GM12878 (cell line): ENCODE measurements at regions not wholly inside any gene's neighbourhood (a gene's known extent, or its start where the extent isn't known, plus 50 kb on each side); places are given as distances from the start of the nearest gene placed in this dataset.

ENCODE experiments used
- ATAC-seq: fragments of 200-7000 bp; cut with Tn5 transposase; 3 replicates; pipeline ENCODE4 v1.9.1; 2020; ENCODE audit warnings: mild to moderate bottlenecking, moderate library complexity
- BruUV-seq: library from RNA; stranded (reverse); fragments of 400-500 nt; replicated peaks from 2 replicates; lab custom pipeline; 2021; lab: Mats Ljungman, UMichigan
- CTCF ChIA-PET: fragments of 300-600 bp; sonication (Branson Sonifier 250); formaldehyde crosslinking; extraction: SDS; loops from one replicate; lab custom pipeline; 2021; ENCODE audit warnings: inconsistent platforms; lab: Yijun Ruan, JAX
- POLR2A ChIA-PET: fragments of 350-600 bp; formaldehyde crosslinking; extraction: SDS; loops from one replicate; lab custom pipeline; 2021; ENCODE audit warnings: inconsistent platforms; lab: Charles Lee
- RAD21 ChIA-PET: fragments of 300-600 bp; sonication (Branson Sonifier 250); formaldehyde crosslinking; loops from one replicate; lab custom pipeline; 2023; ENCODE audit warnings: antibody characterized with exemption; ENCODE audit not compliant: unreplicated experiment; lab: Charles Lee
- SMC1A ChIA-PET: fragments of 300-600 bp; sonication (Branson Sonifier 250); formaldehyde crosslinking; loops from one replicate; lab custom pipeline; 2023; ENCODE audit not compliant: unreplicated experiment, uncharacterized antibody; lab: Charles Lee
- DNase-seq: peaks from one replicate; pipeline ENCODE4 v3.0.0-alpha.2; 2011; ENCODE audit warnings: low read depth, low spot score
- FAIRE-seq: peaks from 3 replicates; lab custom pipeline; 2011; peaks lifted over from hg19 to GRCh38; lab: Jason Lieb, UNC
- H2AFZ ChIP-seq: 2 replicates; pipeline ENCODE4 v1.6.0; 2011; ENCODE audit warnings: low read depth, low read length, control low read depth; ENCODE audit not compliant: control insufficient read depth
- H3K27ac ChIP-seq: 2 replicates; pipeline ENCODE4 v1.5.1; 2011; ENCODE audit warnings: control low read depth; ENCODE audit not compliant: control insufficient read depth, insufficient read depth
- H3K27me3 ChIP-seq, 2 experiments: replicated peaks in 1 of 2; 2 replicates each; pipeline versions ENCODE4 v1.6.0 to v1.6.1; 2011; ENCODE audit warnings: low read length in 1 of 2; ENCODE audit not compliant: control insufficient read depth in 2 of 2, insufficient read depth in 2 of 2
- H3K36me3 ChIP-seq, 2 experiments: 2 replicates each; pipeline ENCODE4 v1.5.1; 2011; ENCODE audit warnings: low read length in 1 of 2; ENCODE audit not compliant: control insufficient read depth in 2 of 2, insufficient read depth in 2 of 2
- H3K4me1 ChIP-seq: 2 replicates; pipeline ENCODE4 v1.6.1; 2011; ENCODE audit warnings: mild to moderate bottlenecking, low read length, moderate library complexity, mixed read lengths; ENCODE audit not compliant: control insufficient read depth, insufficient read depth
- H3K4me2 ChIP-seq: 2 replicates; pipeline ENCODE4 v1.6.0; 2011; ENCODE audit warnings: control low read depth; ENCODE audit not compliant: control insufficient read depth, insufficient read depth
- H3K4me3 ChIP-seq: fragments of 200-600 bp; sonication (generic); 2 replicates; pipeline ENCODE4 v1.5.1; 2016
- H3K79me2 ChIP-seq: 2 replicates; pipeline ENCODE4 v1.6.0; 2011; ENCODE audit warnings: low read length; ENCODE audit not compliant: control insufficient read depth, insufficient read depth
- H3K9ac ChIP-seq: 2 replicates; pipeline ENCODE4 v1.8.0; 2011; ENCODE audit warnings: low read length, control low read depth, mixed read lengths; ENCODE audit not compliant: control insufficient read depth, insufficient read depth
- H3K9me3 ChIP-seq: replicated peaks from 3 replicates; pipeline ENCODE4 v1.5.1; 2011; ENCODE audit warnings: mild to moderate bottlenecking, low read length; ENCODE audit not compliant: control insufficient read depth, insufficient read depth
- H4K20me1 ChIP-seq: 2 replicates; pipeline ENCODE4 v1.6.0; 2011; ENCODE audit not compliant: control insufficient read depth, insufficient read depth
- ASH2L ChIP-seq: fragments of 300-600, 200-600 bp; sonication (generic); IDR thresholded peaks from 2 replicates; pipeline ENCODE4 v1.6.1; 2017; ENCODE audit warnings: low read depth, mild to moderate bottlenecking, borderline replicate concordance
- CBX3 ChIP-seq: fragments of 200-600 bp; sonication (generic); IDR thresholded peaks from 2 replicates; pipeline ENCODE4 v1.6.1; 2016; ENCODE audit warnings: low read depth, borderline replicate concordance
- EP300 ChIP-seq, 2 experiments: fragments of 150-350 bp in 1 of 2; IDR thresholded peaks; 2 replicates each; pipeline ENCODE4 v1.6.1; 2011 to 2012; ENCODE audit warnings: low read depth in 2 of 2, low read length in 2 of 2, borderline replicate concordance in 1 of 2, improper control_type of control experiment in 1 of 2, inconsistent platforms in 1 of 2; ENCODE audit not compliant: control insufficient read depth in 1 of 2
- GABPA ChIP-seq: IDR thresholded peaks from 2 replicates; pipeline ENCODE4 v1.6.1; 2014; ENCODE audit warnings: antibody characterized with exemption, low read depth, mild to moderate bottlenecking, inconsistent platforms
- NBN ChIP-seq: fragments of 450-650 bp; IDR thresholded peaks from 2 replicates; pipeline ENCODE4 v1.6.1; 2016
- NR2F1 ChIP-seq: fragments of 450-650 bp; conservative IDR thresholded peaks from 2 replicates; pipeline ENCODE4 v1.6.1; 2017; ENCODE audit warnings: mild to moderate bottlenecking
- PAX8 ChIP-seq: fragments of 450-650 bp; IDR thresholded peaks from 2 replicates; pipeline ENCODE4 v1.6.1; 2017; ENCODE audit warnings: mild to moderate bottlenecking, moderate library complexity
- PML ChIP-seq: IDR thresholded peaks from 2 replicates; pipeline ENCODE4 v1.6.1; 2012; ENCODE audit warnings: low read length, inconsistent platforms
- POLR2A ChIP-seq: IDR thresholded peaks from 2 replicates; pipeline ENCODE4 v1.6.1; 2011; ENCODE audit warnings: low read depth, mild to moderate bottlenecking, low read length
- POLR2AphosphoS2 ChIP-seq: IDR thresholded peaks from 2 replicates; pipeline ENCODE4 v1.6.1; 2011; ENCODE audit warnings: low read depth, mild to moderate bottlenecking, low read length, improper control_type of control experiment, moderate library complexity
- STAT3 ChIP-seq: IDR thresholded peaks from 2 replicates; pipeline ENCODE4 v1.6.1; 2011; ENCODE audit warnings: low read depth, low read length, improper control_type of control experiment
- SUZ12 ChIP-seq: fragments of 200-600 bp; sonication (generic); IDR thresholded peaks from one replicate; pipeline ENCODE4 v1.6.1; 2018; ENCODE audit warnings: antibody characterized with exemption, mild to moderate bottlenecking; ENCODE audit not compliant: unreplicated experiment
- TCF3 ChIP-seq: IDR thresholded peaks from 2 replicates; pipeline ENCODE4 v1.6.1; 2012; ENCODE audit warnings: low read depth, mild to moderate bottlenecking, low read length, borderline replicate concordance; ENCODE audit not compliant: insufficient read depth
- WGBS: methylation state at CpG from one replicate; pipeline ENCODE4 v1.1.6; 2016; ENCODE audit warnings: low lambda C conversion rate; ENCODE audit not compliant: insufficient replicate concordance, insufficient coverage; ENCODE audit errors: missing lambda C conversion rate; 5-methylcytosine and 5-hydroxymethylcytosine counted together
- in situ Hi-C: fragments of 300-500 bp; cut with MboI; formaldehyde crosslinking; loops from 9 replicates; pipeline ENCODE4 v1.14.3; 2018; ENCODE audit warnings: mixed read lengths
- intact Hi-C: fragments of 100-400 bp; cut with micrococcal nuclease; formaldehyde crosslinking; loops from one replicate; pipeline ENCODE4 v1.14.2; 2022; ENCODE audit not compliant: unreplicated experiment
- TF ChIP-seq, protein P1 (sequence below): fragments of 450-650 bp; IDR thresholded peaks from 2 replicates; pipeline ENCODE4 v1.6.1; 2016; ENCODE audit warnings: mild to moderate bottlenecking

DNA sequence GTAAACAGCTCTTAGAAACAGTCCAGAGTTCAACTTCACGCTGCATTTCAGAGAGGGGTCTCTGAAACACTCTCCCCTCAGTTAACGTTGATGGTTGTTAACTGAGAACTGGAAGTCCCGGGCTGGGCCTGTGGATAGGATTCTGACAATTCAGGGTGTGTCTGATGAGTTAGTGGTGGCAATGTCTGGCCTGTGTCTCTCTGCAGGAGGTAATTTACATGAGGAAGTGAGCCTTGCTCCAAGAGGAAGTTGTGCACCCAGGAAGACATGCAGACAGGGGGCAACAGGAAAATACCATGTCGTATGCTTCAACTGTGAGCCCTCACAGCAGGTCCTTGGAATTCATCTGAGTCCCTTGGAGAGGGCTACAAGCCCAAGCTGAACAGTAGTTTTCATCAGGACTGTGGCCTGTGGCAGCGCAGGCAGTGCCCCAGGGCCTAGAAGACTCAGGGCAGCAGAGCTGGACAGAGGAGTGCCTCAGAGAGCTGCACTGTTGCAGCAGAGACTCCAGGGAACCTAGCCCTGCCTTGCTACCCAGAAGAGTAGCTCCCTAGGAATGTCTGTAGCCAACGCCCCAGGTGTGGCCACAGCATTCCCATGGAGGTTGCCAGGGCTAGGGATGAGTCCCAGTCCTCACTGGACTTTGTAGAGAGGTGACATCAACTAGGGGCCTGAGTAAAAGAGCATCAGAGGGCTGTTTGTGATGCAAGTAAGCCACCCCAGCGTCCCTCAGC is 104.6 kb upstream of the SELENOK start:
- Histone ChIP-seq H3K27me3 (peaks cover 0 to 2% of the 10 kb centered on the region in 2 experiments; a peak in 3 of 4 replicates), H2AFZ (no peak overlapping the region), H3K9ac (no peak overlapping the region), H3K4me2 (no peak overlapping the region), H3K4me1 (no peaks in the 10 kb centered on the region), H3K9me3 (no peaks in the 10 kb centered on the region), H4K20me1 (no peaks in the 10 kb centered on the region), H3K79me2 (no peaks in the 10 kb centered on the region), H3K36me3 (no peaks in the 10 kb centered on the region), H3K27ac (no peak overlapping the region), H3K4me3 (no peak overlapping the region)
- ChIA-PET POLR2A (no interaction called here), RAD21 (no interaction called here), SMC1A (no interaction called here), CTCF (no interaction called here)
- no peak for DNase-seq
- TF ChIP-seq POLR2A = no peak
- no peak for TF ChIP-seq NR2F1
- TF ChIP-seq PML = no peak
- no peak for TF ChIP-seq ASH2L
- no peak for TF ChIP-seq TCF3
- no peak for TF ChIP-seq POLR2AphosphoS2
- no peak for TF ChIP-seq STAT3
- TF ChIP-seq SUZ12 = no peak
- TF ChIP-seq PAX8 = no peak
- no peak for TF ChIP-seq NBN
- TF ChIP-seq, protein P1, sequence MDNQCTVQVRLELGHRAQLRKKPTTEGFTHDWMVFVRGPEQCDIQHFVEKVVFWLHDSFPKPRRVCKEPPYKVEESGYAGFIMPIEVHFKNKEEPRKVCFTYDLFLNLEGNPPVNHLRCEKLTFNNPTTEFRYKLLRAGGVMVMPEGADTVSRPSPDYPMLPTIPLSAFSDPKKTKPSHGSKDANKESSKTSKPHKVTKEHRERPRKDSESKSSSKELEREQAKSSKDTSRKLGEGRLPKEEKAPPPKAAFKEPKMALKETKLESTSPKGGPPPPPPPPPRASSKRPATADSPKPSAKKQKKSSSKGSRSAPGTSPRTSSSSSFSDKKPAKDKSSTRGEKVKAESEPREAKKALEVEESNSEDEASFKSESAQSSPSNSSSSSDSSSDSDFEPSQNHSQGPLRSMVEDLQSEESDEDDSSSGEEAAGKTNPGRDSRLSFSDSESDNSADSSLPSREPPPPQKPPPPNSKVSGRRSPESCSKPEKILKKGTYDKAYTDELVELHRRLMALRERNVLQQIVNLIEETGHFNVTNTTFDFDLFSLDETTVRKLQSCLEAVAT = no peak
- TF ChIP-seq EP300 (IDR thresholded peaks at IDR 0.05; ENCODE audit: borderline replicate concordance in 1 of 2, control insufficient read depth in 1 of 2, low read depth in 2 of 2, low read length in 2 of 2) = no peak
- no peak for TF ChIP-seq GABPA
- TF ChIP-seq CBX3 = no peak
- 5% methylated on average over 7 of the region's 7 CpGs for WGBS
- no peak for FAIRE-seq
- in situ Hi-C loops (no loop called here), intact Hi-C loops (no loop called here)
- BruUV-seq = no TSS peak
- no peak for ATAC-seq
